Left renal cortex interstitium (tissue), 4 donors: ENCODE measurements at regions not wholly inside any gene's neighbourhood (a gene's known extent, or its start where the extent isn't known, plus 50 kb on each side); places are given as distances from the start of the nearest gene placed in this dataset.
A peak's percentile ranks its signal among the peaks of the same experiment; 100 is the strongest.
"Not testable (repeated sequence)": the region's sequence is repeated elsewhere in the genome, so short reads cannot be mapped to it uniquely, and the experiment has no call there.

ENCODE experiments used
- DNase-seq, 4 donors: peaks; one replicate each; pipeline ENCODE4 v3.0.0-alpha.2; 2013; ENCODE audit warnings: low read depth in 4 of 4, low spot score in 2 of 4, missing footprints in 1 of 4

DNA sequence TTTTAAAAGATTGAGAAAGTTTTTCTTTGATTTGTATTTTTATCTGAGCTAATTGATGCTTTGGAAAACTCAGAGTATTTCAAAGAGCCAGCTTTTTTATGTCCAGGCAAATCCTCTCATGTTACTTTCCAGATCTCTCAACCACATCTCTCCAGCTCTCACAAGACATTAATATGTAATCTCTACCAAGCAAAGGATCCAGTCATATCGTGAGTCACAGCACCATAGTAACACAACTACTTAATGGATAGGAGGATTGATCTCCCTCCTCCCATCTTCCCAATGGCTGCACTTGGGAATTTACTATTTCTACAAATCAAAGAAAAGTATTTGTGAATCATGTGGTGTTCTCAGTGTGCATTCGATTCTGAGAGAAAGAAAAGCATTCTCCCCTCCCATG lies 63.3 kb downstream of the POU4F1 start:
- DNase-seq = no peak

DNA sequence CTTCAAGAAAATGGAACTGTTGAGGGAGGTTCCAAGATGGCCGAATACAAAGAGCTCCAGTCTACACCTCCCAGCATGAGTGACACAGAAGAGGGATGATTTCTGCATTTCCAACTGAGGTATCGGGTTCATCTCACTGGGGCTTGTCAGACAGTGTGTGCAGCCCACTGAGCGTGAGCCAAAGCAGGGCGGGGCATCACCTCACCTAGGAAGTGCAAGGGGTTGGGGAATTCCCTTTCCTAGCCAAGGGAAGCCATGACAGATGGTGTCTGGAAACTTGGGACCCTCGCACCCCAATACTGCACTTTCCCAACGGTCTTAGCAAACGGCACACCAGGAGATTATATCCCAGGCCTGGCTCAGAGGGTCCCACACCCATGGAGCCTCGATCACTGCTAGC lies 77.3 kb downstream of the POU4F1 start:
- DNase-seq = not testable (repeated sequence)

DNA sequence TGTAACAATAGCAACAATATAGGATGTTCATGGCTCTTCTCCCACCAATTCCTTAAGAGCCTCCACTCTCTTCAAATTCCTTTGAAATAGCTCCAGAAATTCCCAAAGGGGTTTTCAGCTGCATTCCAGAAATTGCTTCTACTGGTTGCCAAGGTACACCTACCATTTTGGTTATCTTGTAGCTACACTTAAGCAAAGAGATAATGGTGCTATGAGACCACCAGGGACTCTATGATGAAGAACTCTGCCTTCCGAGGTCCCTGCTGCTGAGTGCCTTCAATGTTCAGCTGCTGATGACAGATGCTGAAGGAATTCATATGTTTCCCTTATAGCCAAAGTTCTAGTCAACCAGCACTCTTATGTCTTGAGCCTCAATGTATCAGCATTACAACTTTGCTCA lies 78.4 kb downstream of the POU4F1 start:
- no peak for DNase-seq

DNA sequence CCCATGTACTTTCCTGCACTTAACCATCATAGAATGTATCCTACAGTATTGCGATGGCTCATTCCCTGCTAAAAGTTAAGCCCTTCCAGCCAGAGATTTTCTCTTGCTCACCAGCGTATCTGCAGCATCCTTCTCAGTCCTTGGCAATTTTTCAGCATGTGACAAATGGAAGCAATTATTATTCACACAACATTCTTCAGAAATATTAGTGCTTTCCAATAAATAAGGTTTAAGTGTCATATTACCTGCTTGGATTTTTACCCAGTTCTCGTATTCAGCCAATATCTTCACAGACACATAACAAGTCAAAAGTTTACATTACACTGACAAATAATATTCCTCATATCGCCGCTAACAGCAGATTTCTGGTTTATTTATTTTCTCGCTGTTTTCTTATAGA lies 82.3 kb downstream of the POU4F1 start:
- DNase-seq = no peak

DNA sequence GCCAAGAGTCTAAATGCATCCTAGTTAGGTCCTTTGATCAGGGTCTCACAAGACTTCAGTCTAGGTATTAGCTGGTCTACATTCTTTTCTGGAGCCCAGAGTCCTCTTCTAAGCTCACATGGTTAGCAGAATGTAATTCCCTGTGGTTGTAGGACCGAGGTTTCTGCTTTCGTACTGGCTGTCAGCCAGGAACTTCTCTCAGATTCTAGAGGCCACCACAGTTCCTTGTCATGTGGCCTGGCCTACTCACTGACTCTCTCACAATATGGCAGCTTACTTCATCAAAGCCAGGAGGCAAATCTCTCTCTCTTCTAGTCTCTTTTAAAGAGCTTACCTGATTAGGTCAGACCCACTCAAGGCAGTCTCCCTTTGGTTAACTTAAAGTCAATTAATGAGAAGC lies 82.9 kb downstream of the POU4F1 start:
- DNase-seq = no peak

DNA sequence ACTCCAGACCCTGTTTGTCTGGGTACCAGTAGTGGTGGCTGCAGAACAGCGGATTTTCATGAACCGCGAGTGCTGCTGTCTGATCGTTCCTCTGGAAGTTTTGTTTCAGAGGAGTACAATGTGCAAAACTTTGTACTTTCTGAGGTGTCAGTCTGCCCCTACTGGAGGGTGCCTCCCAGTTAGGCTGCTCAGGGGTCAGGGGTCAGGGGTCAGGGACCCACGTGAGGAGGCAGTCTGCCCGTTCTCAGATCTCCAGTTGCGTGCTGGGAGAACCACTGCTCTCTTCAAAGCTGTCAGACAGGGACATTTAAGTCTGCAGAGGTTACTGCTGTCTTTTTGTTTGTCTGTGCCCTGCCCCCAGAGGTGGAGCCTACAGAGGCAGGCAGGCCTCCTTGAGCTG lies 84.9 kb downstream of the POU4F1 start:
- DNase-seq = not testable (repeated sequence)

- DNase-seq = no peak
These were observed 103.5 kb downstream of the POU4F1 start for GRCh38 chr13:78499802-78500201.

- no peak for DNase-seq
These were observed 105.5 kb downstream of the POU4F1 start for GRCh38 chr13:78497702-78498355.

GRCh38 chr13:78491978-78492377 lies 111.4 kb downstream of the POU4F1 start:
- no peak for DNase-seq

DNA sequence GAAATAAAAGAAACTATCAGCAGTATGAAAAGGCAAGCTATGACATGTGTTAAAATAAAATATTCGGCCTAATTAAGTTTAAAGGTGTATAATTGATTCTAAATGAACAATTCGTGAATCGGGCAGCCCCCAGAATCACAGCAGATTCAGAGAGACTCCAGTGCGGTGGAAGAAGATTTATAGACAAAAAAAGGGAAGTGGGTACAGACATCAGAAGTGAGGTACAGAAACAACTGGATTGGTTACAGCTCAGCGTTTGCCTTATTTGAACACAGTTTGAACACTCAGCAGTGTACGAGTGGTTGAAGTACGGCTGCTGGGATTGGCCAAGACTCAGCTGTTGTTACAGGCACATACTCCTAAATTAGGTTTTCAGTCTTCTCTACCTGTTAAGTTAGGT lies 113.1 kb downstream of the POU4F1 start:
- DNase-seq = not testable (repeated sequence)

- DNase-seq = no peak
These were observed 115.6 kb downstream of the POU4F1 start for GRCh38 chr13:78487707-78488106.

DNA sequence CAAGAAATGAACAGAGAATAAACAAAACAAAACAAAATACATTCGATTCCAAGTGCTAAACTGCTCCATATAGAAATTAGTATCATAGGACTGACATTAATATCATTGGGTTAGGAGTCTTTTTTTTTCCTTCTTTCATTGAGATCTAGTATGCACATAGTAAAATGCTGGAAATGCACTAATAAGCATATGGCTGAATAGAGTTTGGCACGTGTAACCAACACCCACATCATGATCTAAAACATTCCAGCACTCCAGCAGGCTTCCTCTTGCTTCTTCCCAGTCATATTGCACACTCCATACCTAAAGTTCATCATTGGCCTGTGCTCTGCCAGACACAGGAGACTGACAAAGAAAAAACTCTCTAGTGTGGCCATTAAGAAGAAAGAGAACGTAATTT lies 117.5 kb downstream of the POU4F1 start:
- DNase-seq = no peak

GRCh38 chr13:78478183-78478582 lies 125.2 kb downstream of the POU4F1 start:
- DNase-seq = no peak

DNA sequence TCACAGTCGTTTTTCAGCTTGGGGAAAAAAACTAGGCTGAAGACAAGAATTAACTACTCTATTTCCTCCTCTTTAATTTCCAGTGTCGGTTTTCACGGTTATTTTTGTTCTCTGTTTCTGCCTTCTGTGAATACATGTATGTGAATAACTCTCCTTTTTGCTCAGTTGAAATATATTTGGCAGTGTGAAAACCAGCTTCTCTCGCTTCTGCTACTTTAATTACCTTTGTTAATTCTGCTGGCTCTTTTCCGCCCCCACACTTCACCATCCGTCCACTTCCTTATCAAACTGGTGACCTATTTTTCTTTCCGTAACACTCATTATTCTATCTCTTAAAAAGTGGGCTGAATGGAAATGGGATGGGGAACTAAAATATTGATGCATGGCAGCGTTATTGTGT lies 126.4 kb downstream of the POU4F1 start:
- DNase-seq = no peak

- DNase-seq = no peak
These were observed 134.7 kb downstream of the POU4F1 start for GRCh38 chr13:78468621-78469020.

DNA sequence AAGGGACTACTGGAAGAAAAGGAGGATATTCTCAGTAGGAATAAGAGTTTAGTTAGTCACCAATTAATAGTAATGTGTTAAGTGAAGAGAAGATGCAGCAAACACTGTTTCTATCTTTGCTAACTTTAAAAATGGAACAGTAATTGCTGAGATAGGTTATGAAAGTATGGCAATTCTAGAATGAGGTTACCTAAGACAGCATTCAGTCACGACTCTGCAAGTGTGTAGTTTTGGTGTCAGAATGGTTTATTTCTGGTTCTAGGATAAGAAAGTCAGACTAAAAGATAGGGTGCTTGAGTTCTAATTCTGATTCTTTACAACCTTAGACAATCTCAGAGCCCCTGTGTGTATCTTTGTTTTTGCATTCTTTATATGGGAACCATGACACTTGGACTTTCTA lies 138.1 kb downstream of the POU4F1 start:
- no peak for DNase-seq

GRCh38 chr13:78460176-78460575 lies 143.2 kb downstream of the POU4F1 start:
- no peak for DNase-seq

- no peak for DNase-seq
These were observed 159.5 kb downstream of the POU4F1 start for GRCh38 chr13:78443839-78444238.

DNA sequence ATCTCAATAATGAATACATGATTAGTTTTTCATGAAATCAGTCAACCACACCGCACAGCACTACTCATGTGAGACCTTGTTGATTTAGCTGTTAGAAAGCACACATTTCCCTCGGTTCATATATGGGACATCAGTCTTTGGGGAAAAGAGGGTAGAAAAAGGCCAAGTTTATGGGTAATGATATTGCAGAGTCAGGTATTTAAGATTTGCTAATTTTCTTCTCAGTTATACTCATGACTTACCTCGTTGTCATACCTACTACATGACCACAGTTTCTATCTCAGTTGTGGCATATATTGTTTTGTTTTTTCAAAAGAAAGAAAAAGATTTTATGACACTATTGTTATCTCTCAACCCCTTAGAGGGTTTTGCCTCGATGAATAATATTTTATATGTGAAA lies 165.6 kb downstream of the POU4F1 start:
- DNase-seq = no peak

DNA sequence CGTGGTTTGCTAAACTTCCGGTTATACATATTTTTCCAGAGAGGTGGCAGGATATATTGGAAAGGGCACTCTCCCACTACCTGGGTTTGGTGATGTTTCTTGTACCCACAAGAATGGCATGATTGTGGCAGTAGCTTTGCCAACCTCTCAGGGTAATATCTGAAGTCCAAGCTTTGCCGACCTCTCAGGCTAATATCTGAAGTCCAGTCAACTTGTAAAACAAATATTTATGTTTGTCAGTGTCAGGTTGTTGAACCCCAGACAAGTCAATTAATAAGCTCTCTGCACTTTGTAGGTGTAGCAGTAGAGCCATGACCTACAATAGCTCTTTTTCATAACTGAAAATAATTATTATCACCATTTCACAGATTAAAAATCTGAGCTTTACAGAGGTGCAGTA lies 167.0 kb downstream of the POU4F1 start:
- no peak for DNase-seq

DNA sequence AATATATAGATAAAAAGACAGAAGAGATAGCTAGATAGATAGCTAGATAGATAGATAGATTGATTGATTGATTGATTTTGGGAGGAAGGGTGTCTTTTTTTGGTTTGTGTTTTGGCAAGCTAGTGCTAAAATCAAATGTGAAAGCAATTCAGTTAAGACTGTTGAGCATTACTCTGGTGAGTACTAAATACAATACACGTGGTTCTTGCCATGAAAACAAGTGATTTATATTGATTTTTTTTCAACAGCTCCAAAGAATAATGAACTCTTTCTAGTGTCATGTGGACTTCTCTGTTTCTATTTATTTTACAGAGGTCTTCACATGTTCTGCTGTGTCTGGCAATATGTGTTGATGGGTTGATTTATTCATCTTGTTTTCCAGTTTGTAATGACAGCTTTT lies 172.0 kb downstream of the POU4F1 start:
- no peak for DNase-seq

DNA sequence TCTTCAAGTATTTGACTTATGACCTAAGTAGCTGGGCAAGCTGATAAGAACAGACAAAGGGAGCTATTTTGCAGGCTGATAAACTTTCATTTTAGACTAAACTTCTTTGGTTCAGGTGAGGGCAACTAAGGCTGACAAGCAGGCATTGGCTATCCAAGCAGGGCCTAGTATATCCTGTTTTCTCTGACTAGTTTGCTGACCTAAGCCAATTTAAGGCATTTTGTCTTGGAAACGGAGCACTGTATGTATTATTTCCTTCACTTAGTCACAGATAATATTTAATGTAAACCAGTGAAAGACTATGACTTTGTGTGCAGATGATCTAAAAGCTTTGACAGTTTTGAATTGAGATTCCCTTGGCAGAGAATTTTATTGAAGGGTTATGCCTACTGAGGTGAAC lies 172.5 kb downstream of the POU4F1 start:
- DNase-seq = no peak

GRCh38 chr13:78430166-78430791 lies 173.1 kb downstream of the POU4F1 start:
- peak in 1 of 4 donors; percentile 19 for DNase-seq
